ENCODE measurements at regions not wholly inside any gene's neighbourhood (a gene's known extent, or its start where the extent isn't known, plus 50 kb on each side); places are given as distances from the start of the nearest gene placed in this dataset.

GRCh38 chr21:21737186-21737585 lies 739.0 kb downstream of the NCAM2 start:
- Histone ChIP-seq H3K79me2 (ENCODE audit: insufficient read depth) (no peaks in the 10 kb centered on the region), H3K4me1 (ENCODE audit: control insufficient read depth in 1 of 2, insufficient read depth in 2 of 2, low read depth in 1 of 2, low read length in 1 of 2) (peaks cover 0 to 3% of the 10 kb centered on the region in 2 experiments; a peak in 1 of 4 replicates), H3K9me3 (no peaks in the 10 kb centered on the region), H3K4me2 (no peak overlapping the region), H3F3A (replicated peaks; ENCODE audit: insufficient read depth) (peaks cover 13% of the 10 kb centered on the region), H4K20me1 (ENCODE audit: insufficient read depth) (no peaks in the 10 kb centered on the region), H2AFZ (ENCODE audit: low read depth) (no peak overlapping the region), H3K36me3 (replicated peaks in 1 of 2; ENCODE audit: control insufficient read depth in 1 of 2, insufficient read depth in 2 of 2, low read length in 1 of 2) (no peaks in the 10 kb centered on the region), H3K9me2 (no peaks in the 10 kb centered on the region; the same call in 1 of the 2 replicates), H3K4me3 (ENCODE audit: low read depth in 2 of 2, low read length in 1 of 2) (no peak overlapping the region), H3K9ac (no peak overlapping the region), H3K27me3 (ENCODE audit: insufficient read depth) (no peaks in the 10 kb centered on the region), H3K27ac (ENCODE audit: low read depth in 2 of 2, low read length in 1 of 2) (no peak overlapping the region)
- CTCF ChIA-PET = no interaction called here
- DNase-seq = no peak
- TF ChIP-seq SMC3 (IDR thresholded peaks at IDR 0.05; ENCODE audit: low read depth, low read length) (no peak), EP300 (IDR thresholded peaks at IDR 0.05; ENCODE audit: borderline replicate concordance in 1 of 2, low read depth in 1 of 2, low read length in 1 of 2) (no peak), MXI1 (IDR thresholded peaks at IDR 0.05; ENCODE audit: low read depth, low read length) (no peak), GATA2 (CRISPR knock-in tag; IDR thresholded peaks at IDR 0.05) (no peak), USF2 (IDR thresholded peaks at IDR 0.05; ENCODE audit: borderline replicate concordance, low read depth, low read length) (no peak), REST (IDR thresholded peaks at IDR 0.05; ENCODE audit: low read depth, low read length) (no peak), GABPA (IDR thresholded peaks at IDR 0.05; ENCODE audit: low read depth) (no peak), TCF12 (IDR thresholded peaks at IDR 0.05) (no peak)
- POLR2A ChIA-PET = no interaction called here
- 77% methylated on average over 7 of the region's 7 CpGs for WGBS (ENCODE audit: low lambda C conversion rate)

- H3K79me2 ChIP-seq (ENCODE audit: insufficient read depth) = no peaks in the 10 kb centered on the region
- CTCF ChIA-PET = no interaction called here
- no peaks in the 10 kb centered on the region for H4K20me1 ChIP-seq (ENCODE audit: insufficient read depth)
- no peaks in the 10 kb centered on the region for H3K36me3 ChIP-seq (replicated peaks in 1 of 2; ENCODE audit: control insufficient read depth in 1 of 2, insufficient read depth in 2 of 2, low read length in 1 of 2)
- no peak overlapping the region for H3K4me2 ChIP-seq
- no peaks in the 10 kb centered on the region for H3K9me3 ChIP-seq
- POLR2A ChIA-PET = no interaction called here
- H3K27me3 ChIP-seq (ENCODE audit: insufficient read depth) = no peaks in the 10 kb centered on the region
- WGBS (ENCODE audit: low lambda C conversion rate) = 54% methylated on average over 5 of the region's 5 CpGs
- peaks cover 8% of the 10 kb centered on the region for H3F3A ChIP-seq (replicated peaks; ENCODE audit: insufficient read depth)
- peaks cover 0 to 3% of the 10 kb centered on the region in 2 experiments; a peak in 1 of 4 replicates for H3K4me1 ChIP-seq (ENCODE audit: control insufficient read depth in 1 of 2, insufficient read depth in 2 of 2, low read depth in 1 of 2, low read length in 1 of 2)
- H2AFZ ChIP-seq (ENCODE audit: low read depth) = 0 out of 2 replicates have a peak overlapping the region, but pooled peaks have one; percentile 80
- H3K9ac ChIP-seq = no peak overlapping the region
- H3K9me2 ChIP-seq = no peaks in the 10 kb centered on the region; the same call in 1 of the 2 replicates
- H3K27ac ChIP-seq (ENCODE audit: low read depth in 2 of 2, low read length in 1 of 2) = peak overlapping the region in 1 of 2 experiments; percentile 48; a peak in 2 of 4 replicates
- no peak overlapping the region for H3K4me3 ChIP-seq (ENCODE audit: low read depth in 2 of 2, low read length in 1 of 2)
- DNase-seq = no peak
- TF ChIP-seq CTCF (IDR thresholded peaks at IDR 0.05) (no peak), SMC3 (IDR thresholded peaks at IDR 0.05; ENCODE audit: low read depth, low read length) (no peak), REST (IDR thresholded peaks at IDR 0.05; ENCODE audit: low read depth, low read length) (no peak), TEAD4 (IDR thresholded peaks at IDR 0.05; ENCODE audit: borderline replicate concordance, insufficient read depth) (0 out of 2 replicates have a peak, but pooled peaks have one; percentile 9), MEF2A (IDR thresholded peaks at IDR 0.05; ENCODE audit: borderline replicate concordance, low read depth) (no peak), SIN3A (IDR thresholded peaks at IDR 0.05; ENCODE audit: borderline replicate concordance, low read depth, low read length) (no peak), RCOR1 (IDR thresholded peaks at IDR 0.05; ENCODE audit: low read length) (no peak), FOSL2 (IDR thresholded peaks at IDR 0.05; ENCODE audit: borderline replicate concordance, low read depth) (no peak), TAF1 (IDR thresholded peaks at IDR 0.05; ENCODE audit: borderline replicate concordance, low read depth, low read length) (no peak), POLR2AphosphoS5 (IDR thresholded peaks at IDR 0.05; ENCODE audit: low read depth, low read length) (no peak), GABPA (IDR thresholded peaks at IDR 0.05; ENCODE audit: low read depth) (no peak), MAX (IDR thresholded peaks at IDR 0.05; ENCODE audit: low read depth) (no peak)
Observed at GRCh38 chr21:21740207-21740606, 742.0 kb downstream of the NCAM2 start.

Measured in SK-N-SH (cell line).